H9 (cell line): ENCODE measurements at regions not wholly inside any gene's neighbourhood (a gene's known extent, or its start where the extent isn't known, plus 50 kb on each side); places are given as distances from the start of the nearest gene placed in this dataset.
"Not testable (repeated sequence)": the region's sequence is repeated elsewhere in the genome, so short reads cannot be mapped to it uniquely, and the experiment has no call there.

Source experiments
- DNase-seq: peaks from one replicate; pipeline ENCODE4 v3.0.0-alpha.2; 2017
- H2AFZ ChIP-seq: one replicate; pipeline ENCODE4 v1.6.1; 2013; ENCODE audit warnings: mild to moderate bottlenecking, low read length, control low read depth, moderate library complexity
- H2AK5ac ChIP-seq: 2 replicates; pipeline ENCODE4 v1.6.1; 2013; ENCODE audit warnings: low read length, control low read depth, mixed read lengths; ENCODE audit not compliant: insufficient read length
- H2BK120ac ChIP-seq: one replicate; pipeline ENCODE4 v1.6.1; 2013; ENCODE audit warnings: low read depth, mild to moderate bottlenecking, low read length, control low read depth, inconsistent platforms; ENCODE audit not compliant: poor library complexity, severe bottlenecking
- H2BK12ac ChIP-seq: 2 replicates; pipeline ENCODE4 v1.6.1; 2013; ENCODE audit warnings: low read length, control low read depth, mixed read lengths, low read depth; ENCODE audit not compliant: insufficient read length
- H2BK15ac ChIP-seq: 2 replicates; pipeline ENCODE4 v1.6.1; 2013; ENCODE audit warnings: low read depth, low read length, control low read depth
- H2BK20ac ChIP-seq: one replicate; pipeline ENCODE4 v1.6.1; 2013; ENCODE audit warnings: low read depth, mild to moderate bottlenecking, low read length, control low read depth, inconsistent platforms; ENCODE audit not compliant: poor library complexity, severe bottlenecking
- H2BK5ac ChIP-seq: 2 replicates; pipeline ENCODE4 v1.6.1; 2013; ENCODE audit warnings: low read length, control low read depth, mixed read lengths; ENCODE audit not compliant: insufficient read length
- H3K14ac ChIP-seq: 2 replicates; pipeline ENCODE4 v1.6.1; 2013; ENCODE audit warnings: low read length, control low read depth; ENCODE audit not compliant: insufficient read depth
- H3K18ac ChIP-seq: 2 replicates; pipeline ENCODE4 v1.6.1; 2013; ENCODE audit warnings: low read depth, mild to moderate bottlenecking, mixed read lengths, low read length, control low read depth; ENCODE audit not compliant: insufficient read length
- H3K23ac ChIP-seq: 2 replicates; pipeline ENCODE4 v1.6.1; 2013; ENCODE audit warnings: low read length, control low read depth, mixed read lengths, low read depth; ENCODE audit not compliant: insufficient read length
- H3K23me2 ChIP-seq: 2 replicates; pipeline ENCODE4 v1.6.1; 2013; ENCODE audit warnings: low read depth, mild to moderate bottlenecking, mixed read lengths, low read length, control low read depth; ENCODE audit not compliant: insufficient read length, poor library complexity, severe bottlenecking
- H3K27ac ChIP-seq: 2 replicates; pipeline ENCODE4 v1.5.1; 2013; ENCODE audit warnings: low read length, control low read depth, mixed read lengths, low read depth; ENCODE audit not compliant: insufficient read length
- H3K27me3 ChIP-seq: 2 replicates; pipeline ENCODE4 v1.6.1; 2013; ENCODE audit warnings: low read length, control low read depth, inconsistent platforms; ENCODE audit not compliant: insufficient read depth
- H3K4ac ChIP-seq: 2 replicates; pipeline ENCODE4 v1.6.1; 2013; ENCODE audit warnings: low read depth, mild to moderate bottlenecking, control low read depth, inconsistent platforms, low read length, moderate library complexity
- H3K4me1 ChIP-seq: 2 replicates; pipeline ENCODE4 v1.6.1; 2013; ENCODE audit warnings: low read length, control low read depth, inconsistent platforms; ENCODE audit not compliant: insufficient read depth
- H3K4me2 ChIP-seq: 2 replicates; pipeline ENCODE4 v1.6.1; 2013; ENCODE audit warnings: low read length, control low read depth, mixed read lengths; ENCODE audit not compliant: insufficient read length, insufficient read depth
- H3K56ac ChIP-seq: 2 replicates; pipeline ENCODE4 v1.6.1; 2013; ENCODE audit warnings: low read depth, mild to moderate bottlenecking, mixed read lengths, low read length, control low read depth; ENCODE audit not compliant: insufficient read length
- H3K79me1 ChIP-seq: 2 replicates; pipeline ENCODE4 v1.6.1; 2013; ENCODE audit warnings: low read depth, mild to moderate bottlenecking, moderate library complexity, low read length, control low read depth, inconsistent platforms; ENCODE audit not compliant: insufficient read depth, poor library complexity, severe bottlenecking
- H3K79me2 ChIP-seq: 2 replicates; pipeline ENCODE4 v1.6.1; 2013; ENCODE audit warnings: low read length, control low read depth, inconsistent platforms; ENCODE audit not compliant: insufficient read depth
- H3K9ac ChIP-seq: 2 replicates; pipeline ENCODE4 v1.6.1; 2013; ENCODE audit warnings: low read length, control low read depth, mixed read lengths; ENCODE audit not compliant: insufficient read length; ENCODE audit errors: extremely low read depth
- H3K9me3 ChIP-seq: one replicate; pipeline ENCODE4 v1.6.1; 2013; ENCODE audit warnings: low read depth, low read length, inconsistent platforms; ENCODE audit not compliant: control insufficient read depth
- H3T11ph ChIP-seq: one replicate; pipeline ENCODE4 v1.6.1; 2013; ENCODE audit warnings: mild to moderate bottlenecking, low read length, control low read depth, inconsistent platforms
- H4K20me1 ChIP-seq: one replicate; pipeline ENCODE4 v1.6.1; 2013; ENCODE audit not compliant: control insufficient read depth, insufficient read length, insufficient read depth
- H4K5ac ChIP-seq: 2 replicates; pipeline ENCODE4 v1.6.1; 2013; ENCODE audit warnings: low read depth, mild to moderate bottlenecking, mixed read lengths, low read length, control low read depth; ENCODE audit not compliant: insufficient read length
- H4K8ac ChIP-seq: replicated peaks from 2 replicates; pipeline ENCODE4 v1.6.1; 2013; ENCODE audit warnings: low read length, control low read depth, mixed read lengths, low read depth; ENCODE audit not compliant: insufficient read length
- H4K91ac ChIP-seq: 2 replicates; pipeline ENCODE4 v1.6.1; 2013; ENCODE audit warnings: low read depth, mild to moderate bottlenecking, moderate library complexity, mixed read lengths, low read length, control low read depth; ENCODE audit not compliant: insufficient read length
- H3K27ac Mint-ChIP-seq, 3 experiments: 2 replicates in 2 of 3; 3 replicates in 1 of 3; pipeline ENCODE4 v1.8.0; 2020 to 2021; ENCODE audit warnings: mixed read lengths in 3 of 3, mild to moderate bottlenecking in 1 of 3, moderate library complexity in 1 of 3
- H3K27me3 Mint-ChIP-seq: 2 replicates; pipeline ENCODE4 v1.8.0; 2021; ENCODE audit warnings: low read depth, mild to moderate bottlenecking, moderate library complexity, mixed read lengths
- H3K36me3 Mint-ChIP-seq, 3 experiments: 2 replicates in 2 of 3; 3 replicates in 1 of 3; pipeline ENCODE4 v1.8.0; 2020 to 2021; ENCODE audit warnings: low read depth in 3 of 3, mixed read lengths in 3 of 3; ENCODE audit not compliant: insufficient read depth in 1 of 3
- H3K4me1 Mint-ChIP-seq, 2 experiments: 2 replicates each; pipeline ENCODE4 v1.8.0; 2020; ENCODE audit warnings: mixed read lengths in 2 of 2
- H3K4me3 Mint-ChIP-seq, 2 experiments: 2 replicates in 1 of 2; 3 replicates in 1 of 2; pipeline ENCODE4 v1.8.0; 2020 to 2021; ENCODE audit warnings: mild to moderate bottlenecking in 2 of 2, mixed read lengths in 2 of 2, moderate library complexity in 1 of 2
- H3K9me3 Mint-ChIP-seq, 2 experiments: 2 replicates in 1 of 2; 3 replicates in 1 of 2; pipeline ENCODE4 v1.8.0; 2020; ENCODE audit warnings: mild to moderate bottlenecking in 2 of 2, mixed read lengths in 2 of 2, moderate library complexity in 1 of 2
- CTCF ChIP-seq: fragments of 200-600 bp; sonication (generic); conservative IDR thresholded peaks from 3 replicates; pipeline ENCODE4 v1.8.0; 2021; ENCODE audit warnings: antibody characterized with exemption, mild to moderate bottlenecking
- WGBS: extraction: QIAGEN DNeasy Blood & Tissue Kit; methylation state at CpG from one replicate; pipeline ENCODE4 v1.1.7; 2013; ENCODE audit warnings: missing lambda C conversion rate, low lambda C conversion rate, mixed read lengths; ENCODE audit not compliant: insufficient read length; ENCODE audit errors: extremely low coverage; 5-methylcytosine and 5-hydroxymethylcytosine counted together

- H3K9me3 ChIP-seq = no peaks in the 10 kb centered on the region
- no peak overlapping the region for H2BK5ac ChIP-seq
- no peak overlapping the region for H3K14ac ChIP-seq
- H2BK20ac ChIP-seq = no peak overlapping the region
- Mint-ChIP-seq H3K27ac (no peak overlapping the region), H3K4me3 (no peak overlapping the region), H3K27me3 (no peaks in the 10 kb centered on the region), H3K4me1 (no peaks in the 10 kb centered on the region), H3K9me3 (no peaks in the 10 kb centered on the region), H3K36me3 (no peaks in the 10 kb centered on the region)
- H4K20me1 ChIP-seq = no peaks in the 10 kb centered on the region
- H3K27me3 ChIP-seq = no peaks in the 10 kb centered on the region
- H4K5ac ChIP-seq = no peak overlapping the region
- no peaks in the 10 kb centered on the region for H3K79me1 ChIP-seq
- no peak overlapping the region for H3K18ac ChIP-seq
- no peak overlapping the region for H4K8ac ChIP-seq
- H2BK120ac ChIP-seq = no peak overlapping the region
- H3K79me2 ChIP-seq = no peaks in the 10 kb centered on the region
- H3K4me2 ChIP-seq = no peak overlapping the region
- H2AK5ac ChIP-seq = no peak overlapping the region
- no peak overlapping the region for H3K9ac ChIP-seq
- no peak overlapping the region for H2AFZ ChIP-seq
- no peaks in the 10 kb centered on the region for H3K23me2 ChIP-seq
- H3T11ph ChIP-seq = no peak overlapping the region
- H3K4ac ChIP-seq = no peak overlapping the region
- no peak overlapping the region for H2BK15ac ChIP-seq
- H2BK12ac ChIP-seq = no peak overlapping the region
- no peak overlapping the region for H3K27ac ChIP-seq
- no peaks in the 10 kb centered on the region for H3K4me1 ChIP-seq
- WGBS = no CpG with 5 or more reads among the region's 6 CpGs
- no peak overlapping the region for H4K91ac ChIP-seq
- no peak for DNase-seq
- H3K56ac ChIP-seq = no peak overlapping the region
- no peak for TF ChIP-seq CTCF
- H3K23ac ChIP-seq = no peak overlapping the region
Measured at GRCh38 chr1:99441299-99442095, 177.2 kb downstream of the PLPPR4 start.

- H3K56ac ChIP-seq, H4K5ac ChIP-seq, H3K79me1 ChIP-seq, H3K23me2 ChIP-seq, H3K14ac ChIP-seq, H3K23ac ChIP-seq, H3K27ac ChIP-seq, H2BK120ac ChIP-seq, H3K27ac Mint-ChIP-seq, H3K4me1 ChIP-seq, H2BK20ac ChIP-seq, H3K4me2 ChIP-seq, H2BK15ac ChIP-seq, H4K20me1 ChIP-seq, H3K9me3 Mint-ChIP-seq, H3K27me3 ChIP-seq, H3T11ph ChIP-seq, H3K4me1 Mint-ChIP-seq, H2AK5ac ChIP-seq, DNase-seq, H3K18ac ChIP-seq, H3K4me3 Mint-ChIP-seq, H3K9ac ChIP-seq, H4K8ac ChIP-seq, H3K36me3 Mint-ChIP-seq, H4K91ac ChIP-seq, H2AFZ ChIP-seq, H3K79me2 ChIP-seq, H3K9me3 ChIP-seq, H3K27me3 Mint-ChIP-seq, H2BK5ac ChIP-seq, H2BK12ac ChIP-seq, H3K4ac ChIP-seq: not testable (repeated sequence)
- WGBS = no CpG with 5 or more reads among the region's 6 CpGs
Measured at GRCh38 chr1:99444211-99444927, 180.1 kb downstream of the PLPPR4 start.
